Left lung (tissue), 4 donors: ENCODE measurements at regions not wholly inside any gene's neighbourhood (a gene's known extent, or its start where the extent isn't known, plus 50 kb on each side); places are given as distances from the start of the nearest gene placed in this dataset.

Experiments
- ATAC-seq: fragments of 200-7000 bp; cut with Tn5 transposase; one replicate; pipeline ENCODE4 v1.9.1; 2020; ENCODE audit warnings: moderate library complexity
- DNase-seq, 4 donors: peaks; one replicate each; pipeline ENCODE4 v3.0.0-alpha.2; 2013 to 2020
- H3K27ac ChIP-seq, 2 donors: fragments of 200-600 bp; sonication (generic) in 1 of 2; one replicate each; pipeline versions ENCODE4 v1.5.0 to v1.8.0; 2020 to 2021
- H3K27me3 ChIP-seq, 2 donors: fragments of 200-600 bp; sonication (generic) in 1 of 2; one replicate each; pipeline versions ENCODE4 v1.5.0 to v1.8.0; 2020 to 2021
- H3K36me3 ChIP-seq, 2 donors: fragments of 200-600 bp; sonication (generic) in 1 of 2; one replicate each; pipeline versions ENCODE4 v1.5.0 to v1.8.0; 2020 to 2021
- H3K4me1 ChIP-seq, 2 donors: fragments of 200-600 bp; one replicate each; pipeline ENCODE4 v1.8.0; 2021
- H3K4me3 ChIP-seq, 2 donors: fragments of 200-600 bp; sonication (generic) in 1 of 2; one replicate each; pipeline versions ENCODE4 v1.5.0 to v1.8.0; 2020 to 2021; ENCODE audit warnings: mild to moderate bottlenecking in 1 of 2
- H3K9me3 ChIP-seq, 2 donors: fragments of 200-600 bp; sonication (generic) in 1 of 2; one replicate each; pipeline versions ENCODE4 v1.5.0 to v1.8.0; 2020 to 2021
- intact Hi-C, 2 donors: fragments of 100-400 bp; cut with DNase I; formaldehyde crosslinking; loops; one replicate each; pipeline versions ENCODE4 v1.11.2 to v1.14.2; 2022
- TF ChIP-seq, protein P1 (sequence below), 2 donors: fragments of 200-600 bp; sonication (generic) in 1 of 2; IDR thresholded peaks; one replicate each; pipeline versions ENCODE4 v1.5.0 to v1.8.0; 2021; ENCODE audit warnings: antibody characterized with exemption in 2 of 2
- donor health status: DM: no; HTN: yes; CAD: no.
- donor health status: DM: no; HTN: no; CAD: no.

GRCh38 chr15:31258260-31258659, 68.4 kb upstream of the KLF13 start:
- intact Hi-C loops = no loop called here
- H3K36me3 ChIP-seq = no peaks in the 10 kb centered on the region
- no peak overlapping the region for H3K4me3 ChIP-seq

GRCh38 chr15:31259562-31260252, 66.9 kb upstream of the KLF13 start:
- Histone ChIP-seq H3K27ac (no peak overlapping the region), H3K9me3 (no peaks in the 10 kb centered on the region), H3K36me3 (no peaks in the 10 kb centered on the region), H3K4me3 (no peak overlapping the region), H3K27me3 (no peaks in the 10 kb centered on the region), H3K4me1 (peaks cover 10 to 69% of the 10 kb centered on the region in 2 donors)
- TF ChIP-seq, protein P1, sequence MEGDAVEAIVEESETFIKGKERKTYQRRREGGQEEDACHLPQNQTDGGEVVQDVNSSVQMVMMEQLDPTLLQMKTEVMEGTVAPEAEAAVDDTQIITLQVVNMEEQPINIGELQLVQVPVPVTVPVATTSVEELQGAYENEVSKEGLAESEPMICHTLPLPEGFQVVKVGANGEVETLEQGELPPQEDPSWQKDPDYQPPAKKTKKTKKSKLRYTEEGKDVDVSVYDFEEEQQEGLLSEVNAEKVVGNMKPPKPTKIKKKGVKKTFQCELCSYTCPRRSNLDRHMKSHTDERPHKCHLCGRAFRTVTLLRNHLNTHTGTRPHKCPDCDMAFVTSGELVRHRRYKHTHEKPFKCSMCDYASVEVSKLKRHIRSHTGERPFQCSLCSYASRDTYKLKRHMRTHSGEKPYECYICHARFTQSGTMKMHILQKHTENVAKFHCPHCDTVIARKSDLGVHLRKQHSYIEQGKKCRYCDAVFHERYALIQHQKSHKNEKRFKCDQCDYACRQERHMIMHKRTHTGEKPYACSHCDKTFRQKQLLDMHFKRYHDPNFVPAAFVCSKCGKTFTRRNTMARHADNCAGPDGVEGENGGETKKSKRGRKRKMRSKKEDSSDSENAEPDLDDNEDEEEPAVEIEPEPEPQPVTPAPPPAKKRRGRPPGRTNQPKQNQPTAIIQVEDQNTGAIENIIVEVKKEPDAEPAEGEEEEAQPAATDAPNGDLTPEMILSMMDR (IDR thresholded peaks at IDR 0.05) = no peak
- intact Hi-C loops = no loop called here
- no peak for DNase-seq
- ATAC-seq = no peak

More at GRCh38 chr15:31258260-31258659, 68.4 kb upstream of the KLF13 start:
- no peaks in the 10 kb centered on the region for H3K27me3 ChIP-seq
- ATAC-seq (no peak), DNase-seq (no peak)
- H3K27ac ChIP-seq = no peak overlapping the region
- no peaks in the 10 kb centered on the region for H3K9me3 ChIP-seq
- peaks cover 0 to 58% of the 10 kb centered on the region in 2 donors for H3K4me1 ChIP-seq
- TF ChIP-seq, protein P1 (IDR thresholded peaks at IDR 0.05) = no peak

DNA sequence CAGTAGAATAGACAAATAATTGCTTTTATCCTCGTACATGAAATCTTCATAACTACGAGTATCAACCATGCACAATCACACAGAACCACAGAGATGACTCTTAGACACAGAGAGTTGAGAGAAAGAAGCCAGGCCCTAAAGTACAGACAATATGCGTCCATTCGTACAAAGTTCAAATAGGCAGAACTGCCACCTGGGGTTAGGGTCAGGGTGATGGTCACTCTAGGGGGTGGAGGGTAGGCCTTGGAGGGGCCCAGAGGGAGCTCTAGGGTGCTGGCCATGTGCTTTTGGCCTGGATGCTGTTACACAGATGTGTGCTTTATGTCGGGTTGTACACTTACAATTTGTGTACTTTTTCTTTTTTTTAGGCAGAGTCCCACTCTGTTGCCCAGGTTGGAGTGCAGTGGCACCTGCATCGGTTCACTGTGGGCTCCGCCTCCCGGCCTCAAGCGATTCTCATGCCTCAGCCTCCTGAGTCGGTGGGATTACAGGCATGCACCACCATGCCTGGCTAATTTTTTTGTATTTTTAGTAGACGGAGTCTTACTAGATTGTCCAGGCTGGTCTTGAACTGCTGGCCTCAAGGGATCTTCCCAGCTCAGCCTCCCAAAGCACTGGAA, 65.9 kb upstream of the KLF13 start:
- Histone ChIP-seq H3K27ac (no peak overlapping the region), H3K4me3 (no peak overlapping the region), H3K36me3 (no peaks in the 10 kb centered on the region), H3K27me3 (no peaks in the 10 kb centered on the region), H3K9me3 (no peaks in the 10 kb centered on the region), H3K4me1 (peaks cover 20 to 69% of the 10 kb centered on the region in 2 donors)
- intact Hi-C loops = no loop called here
- TF ChIP-seq, protein P1 (IDR thresholded peaks at IDR 0.05) = no peak
- ATAC-seq (no peak), DNase-seq (peak in 1 of 4 donors; percentile 20)

DNA sequence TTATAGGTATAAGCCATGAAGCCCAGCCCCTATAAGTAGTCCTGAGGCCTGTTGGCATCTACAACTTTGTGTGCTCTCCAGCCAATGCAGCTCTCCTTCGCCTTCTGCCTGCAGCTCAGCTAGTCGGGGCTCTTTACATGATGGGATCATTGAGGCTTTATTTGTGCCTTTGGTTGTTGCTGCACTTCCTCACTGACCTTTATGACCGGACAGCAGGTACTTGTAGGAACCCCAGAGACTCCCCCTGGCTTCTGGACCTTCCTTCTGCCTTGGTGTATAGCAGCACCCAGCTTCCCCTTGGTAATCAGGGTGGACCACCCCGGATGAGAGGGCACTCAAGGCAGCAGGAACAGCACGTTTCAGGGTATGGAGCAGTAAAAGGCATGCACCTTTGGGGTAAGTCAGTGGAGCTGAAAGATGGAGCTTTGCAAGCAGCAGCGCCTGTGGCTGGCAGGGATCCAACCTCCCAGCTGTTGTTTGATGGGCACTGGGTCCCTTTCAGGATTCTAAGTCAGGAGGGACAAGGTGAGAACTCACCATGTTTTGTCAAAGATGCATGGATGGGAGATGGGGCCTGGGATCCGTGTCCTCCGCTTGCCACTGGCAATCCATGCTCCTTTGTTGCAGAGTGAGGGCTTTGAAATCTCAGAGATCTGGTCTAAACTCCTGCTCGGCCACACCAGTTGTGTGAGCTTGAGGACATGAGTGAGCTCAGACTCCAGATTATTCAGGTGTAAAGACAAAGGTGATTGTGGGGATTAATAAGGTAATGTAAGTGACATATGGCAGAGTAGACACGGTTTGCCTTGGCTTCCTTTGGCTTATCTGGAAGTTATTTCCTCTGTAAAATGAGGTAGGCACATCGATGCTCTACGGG, 65.1 kb upstream of the KLF13 start:
- TF ChIP-seq, protein P1 (IDR thresholded peaks at IDR 0.05) = no peak
- H3K4me3 ChIP-seq = no peak overlapping the region
- intact Hi-C loops = no loop called here
- H3K4me1 ChIP-seq = peaks cover 22 to 69% of the 10 kb centered on the region in 2 donors
- no peaks in the 10 kb centered on the region for H3K36me3 ChIP-seq
- no peak for ATAC-seq
- H3K27me3 ChIP-seq = no peaks in the 10 kb centered on the region
- no peaks in the 10 kb centered on the region for H3K9me3 ChIP-seq
- peak in 1 of 4 donors; percentile 22 for DNase-seq
- H3K27ac ChIP-seq = peak overlapping the region in 1 of 2 donors; percentile 85

GRCh38 chr15:31262143-31262530, 64.5 kb upstream of the KLF13 start:
- H3K9me3 ChIP-seq = no peaks in the 10 kb centered on the region
- intact Hi-C loops = no loop called here
- peak overlapping the region in 1 of 2 donors; percentile 85 for H3K27ac ChIP-seq
- H3K36me3 ChIP-seq = no peaks in the 10 kb centered on the region
- no peak overlapping the region for H3K4me3 ChIP-seq
- TF ChIP-seq, protein P1 (IDR thresholded peaks at IDR 0.05) = no peak
- H3K4me1 ChIP-seq = peaks cover 22 to 69% of the 10 kb centered on the region in 2 donors
- H3K27me3 ChIP-seq = no peaks in the 10 kb centered on the region
- DNase-seq = peak in 1 of 4 donors; percentile 22
- no peak for ATAC-seq
